ENCODE measurements at regions not wholly inside any gene's neighbourhood (a gene's known extent, or its start where the extent isn't known, plus 50 kb on each side); places are given as distances from the start of the nearest gene placed in this dataset.
A peak's percentile ranks its signal among the peaks of the same experiment; 100 is the strongest.

- Histone ChIP-seq H3K27me3 (no peaks in the 10 kb centered on the region), H3K36me3 (no peaks in the 10 kb centered on the region), H3K4me1 (no peaks in the 10 kb centered on the region), H3K9me3 (no peaks in the 10 kb centered on the region), H3K4me3 (no peak overlapping the region), H3K9ac (ENCODE audit: low read depth in 2 of 2, low read length in 2 of 2) (no peak overlapping the region), H3K27ac (peak overlapping the region; percentile 6)
- TF ChIP-seq CTCF (IDR thresholded peaks at IDR 0.05), result no peak
- no peak for DNase-seq
- intact Hi-C loops (cut with DNase I), result no loop called here
These were observed 98.1 kb downstream of the NR1D2 start for GRCh38 chr3:24043168-24043567.

DNA sequence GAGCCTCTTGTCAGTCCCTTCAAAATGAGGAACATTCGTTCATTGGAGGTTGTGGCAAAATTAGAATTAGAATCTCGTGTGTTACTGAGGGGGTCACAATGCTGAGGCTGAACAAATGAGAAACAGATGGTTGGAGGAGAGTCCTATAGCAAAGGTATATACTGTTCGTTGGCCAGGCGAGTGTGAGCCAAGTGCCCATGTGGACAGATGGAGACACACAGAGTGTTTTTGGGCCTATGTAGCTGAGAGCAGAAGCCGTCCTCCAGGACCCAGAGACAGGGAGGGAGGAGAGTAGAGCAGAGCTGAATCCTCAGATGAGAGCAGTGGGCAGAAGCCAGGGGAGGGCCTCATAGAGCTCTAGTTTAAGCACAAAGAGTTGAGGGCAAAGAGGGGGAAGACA lies 98.9 kb downstream of the NR1D2 start:
- no peak for DNase-seq
- no peak overlapping the region for H3K27ac ChIP-seq

GRCh38 chr3:24046214-24046613 lies 101.1 kb downstream of the NR1D2 start:
- no peak for DNase-seq
- Histone ChIP-seq H3K4me3 (no peak overlapping the region), H3K9ac (ENCODE audit: low read depth in 2 of 2, low read length in 2 of 2) (no peak overlapping the region), H3K36me3 (no peaks in the 10 kb centered on the region), H3K4me1 (no peaks in the 10 kb centered on the region), H3K27me3 (no peaks in the 10 kb centered on the region), H3K27ac (no peak overlapping the region), H3K9me3 (no peaks in the 10 kb centered on the region)
- intact Hi-C loops (cut with DNase I), result no loop called here
- no peak for TF ChIP-seq CTCF (IDR thresholded peaks at IDR 0.05)

More for the DNA sequence above, 98.9 kb downstream of the NR1D2 start:
- Histone ChIP-seq H3K36me3 (no peaks in the 10 kb centered on the region), H3K27me3 (no peaks in the 10 kb centered on the region), H3K4me3 (no peak overlapping the region), H3K9ac (ENCODE audit: low read depth in 2 of 2, low read length in 2 of 2) (no peak overlapping the region), H3K4me1 (no peaks in the 10 kb centered on the region), H3K9me3 (no peaks in the 10 kb centered on the region)
- no peak for TF ChIP-seq CTCF (IDR thresholded peaks at IDR 0.05)
- intact Hi-C loops (cut with DNase I), result no loop called here

DNA sequence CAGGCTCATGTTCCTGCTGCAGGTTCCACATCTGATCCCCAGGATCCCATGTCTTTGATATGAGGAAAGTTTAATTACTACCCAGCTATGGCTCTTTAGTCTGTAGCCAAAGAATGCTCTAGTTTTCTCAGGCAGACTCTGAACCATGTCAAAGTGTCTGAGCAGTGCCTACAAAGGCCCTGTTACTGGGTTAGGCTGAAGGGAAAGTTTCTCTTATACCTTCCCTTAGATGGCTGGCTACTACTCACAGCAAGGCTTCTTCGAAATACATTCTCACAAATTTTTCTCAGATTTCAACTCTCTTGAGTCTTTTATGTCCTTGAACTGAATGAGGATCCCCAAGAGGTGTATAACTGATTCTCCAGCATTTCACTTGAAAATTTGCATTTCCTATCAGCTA lies 102.4 kb downstream of the NR1D2 start:
- Histone ChIP-seq H3K4me3 (no peak overlapping the region), H3K4me1 (no peaks in the 10 kb centered on the region), H3K9me3 (no peaks in the 10 kb centered on the region), H3K36me3 (no peaks in the 10 kb centered on the region), H3K27me3 (no peaks in the 10 kb centered on the region), H3K27ac (no peak overlapping the region), H3K9ac (ENCODE audit: low read depth in 2 of 2, low read length in 2 of 2) (no peak overlapping the region)
- no peak for DNase-seq
- intact Hi-C loops (cut with DNase I), result no loop called here
- no peak for TF ChIP-seq CTCF (IDR thresholded peaks at IDR 0.05)

DNA sequence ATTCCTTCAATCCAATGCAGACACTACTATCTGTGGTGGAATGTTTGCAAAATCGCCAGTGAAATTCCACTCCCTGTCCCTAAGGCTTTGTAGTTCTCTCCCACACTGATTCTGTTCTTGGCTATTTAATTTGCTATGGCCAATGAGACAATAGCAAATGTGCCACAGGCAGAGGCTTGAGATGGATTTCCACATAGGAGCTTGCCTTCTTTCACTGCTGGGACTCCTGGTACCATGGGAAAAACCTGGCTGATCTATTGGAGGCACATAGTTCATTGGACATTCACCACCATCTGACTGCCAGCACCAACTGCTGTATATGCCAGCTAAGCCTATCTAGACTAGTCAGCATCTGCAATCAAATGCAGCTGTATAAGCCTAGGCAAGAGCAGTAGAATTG lies 103.8 kb downstream of the NR1D2 start:
- H3K27me3 ChIP-seq, result no peaks in the 10 kb centered on the region
- H3K36me3 ChIP-seq, result no peaks in the 10 kb centered on the region
- H3K4me1 ChIP-seq, result no peaks in the 10 kb centered on the region
- H3K9ac ChIP-seq (ENCODE audit: low read depth in 2 of 2, low read length in 2 of 2), result no peak overlapping the region
- no peak for DNase-seq
- no peak for TF ChIP-seq CTCF (IDR thresholded peaks at IDR 0.05)
- H3K4me3 ChIP-seq, result no peak overlapping the region
- intact Hi-C loops (cut with DNase I), result no loop called here
- no peak overlapping the region for H3K27ac ChIP-seq
- no peaks in the 10 kb centered on the region for H3K9me3 ChIP-seq

DNA sequence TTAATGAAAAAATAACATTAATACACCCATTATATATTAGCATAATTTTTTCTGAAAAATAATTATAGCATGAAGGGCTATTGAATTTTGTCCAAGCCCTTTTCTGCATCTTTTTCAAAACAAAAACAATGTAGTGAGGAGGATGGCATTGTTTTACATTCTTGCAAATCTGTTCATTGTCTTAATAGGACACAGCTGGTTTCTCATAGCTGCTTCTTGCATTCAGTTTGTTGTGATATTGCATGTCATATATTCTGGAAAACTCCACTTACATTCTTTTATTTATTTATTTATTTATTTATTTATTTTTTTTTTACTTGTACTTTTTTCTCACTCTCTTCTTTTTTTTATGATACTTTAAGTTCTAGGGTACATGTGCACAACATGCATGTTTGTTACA lies 107.4 kb downstream of the NR1D2 start:
- Histone ChIP-seq H3K4me1 (no peaks in the 10 kb centered on the region), H3K9me3 (no peaks in the 10 kb centered on the region), H3K27me3 (no peaks in the 10 kb centered on the region), H3K36me3 (no peaks in the 10 kb centered on the region), H3K9ac (ENCODE audit: low read depth in 2 of 2, low read length in 2 of 2) (no peak overlapping the region), H3K4me3 (no peak overlapping the region), H3K27ac (no peak overlapping the region)
- DNase-seq, result no peak
- TF ChIP-seq CTCF (IDR thresholded peaks at IDR 0.05), result no peak
- intact Hi-C loops (cut with DNase I), result no loop called here
